IPS-NIHi11 (cell line): ENCODE measurements at regions not wholly inside any gene's neighbourhood (a gene's known extent, or its start where the extent isn't known, plus 50 kb on each side); places are given as distances from the start of the nearest gene placed in this dataset.
"Not testable (repeated sequence)": the region's sequence is repeated elsewhere in the genome, so short reads cannot be mapped to it uniquely, and the experiment has no call there.

Source experiments
- DNase-seq: peaks from one replicate; pipeline ENCODE4 v3.0.0; 2012; ENCODE audit warnings: mixed read lengths, low spot score

GRCh38 chr5:17365811-17366138 is 132.3 kb upstream of the TAF11L2 start:
- DNase-seq, result no peak

DNA sequence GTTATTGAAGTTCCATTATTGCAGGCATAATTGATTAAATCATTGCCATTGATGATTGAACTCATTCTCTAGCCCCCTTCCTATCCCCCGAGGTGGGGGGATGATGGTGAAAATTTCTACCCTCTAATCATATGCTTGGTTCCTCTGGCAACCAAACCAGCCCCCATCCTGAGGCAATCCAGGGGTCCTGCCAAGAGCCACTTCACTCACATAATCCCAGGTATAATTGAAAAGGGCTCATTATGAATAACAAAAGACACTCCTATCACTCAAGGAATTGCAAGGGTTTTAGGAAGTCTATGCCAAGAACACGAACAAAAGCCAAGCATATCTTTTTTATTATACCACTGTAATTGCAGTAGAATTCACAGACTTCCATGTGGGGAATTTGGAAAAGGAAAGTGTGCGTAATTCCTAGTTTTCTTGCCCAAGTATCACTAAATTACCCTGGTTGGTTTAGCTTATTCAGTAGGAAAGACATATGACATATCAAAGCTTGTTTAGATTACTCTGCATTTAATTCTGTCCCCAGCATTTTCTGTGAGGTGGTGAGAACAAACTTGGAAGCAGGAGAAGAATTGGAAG is 130.7 kb upstream of the TAF11L2 start:
- no peak for DNase-seq

- no peak for DNase-seq
Measured at GRCh38 chr5:17370651-17371050, 127.4 kb upstream of the TAF11L2 start.

- DNase-seq, result no peak
Measured at GRCh38 chr5:17373406-17373805, 124.6 kb upstream of the TAF11L2 start.

DNA sequence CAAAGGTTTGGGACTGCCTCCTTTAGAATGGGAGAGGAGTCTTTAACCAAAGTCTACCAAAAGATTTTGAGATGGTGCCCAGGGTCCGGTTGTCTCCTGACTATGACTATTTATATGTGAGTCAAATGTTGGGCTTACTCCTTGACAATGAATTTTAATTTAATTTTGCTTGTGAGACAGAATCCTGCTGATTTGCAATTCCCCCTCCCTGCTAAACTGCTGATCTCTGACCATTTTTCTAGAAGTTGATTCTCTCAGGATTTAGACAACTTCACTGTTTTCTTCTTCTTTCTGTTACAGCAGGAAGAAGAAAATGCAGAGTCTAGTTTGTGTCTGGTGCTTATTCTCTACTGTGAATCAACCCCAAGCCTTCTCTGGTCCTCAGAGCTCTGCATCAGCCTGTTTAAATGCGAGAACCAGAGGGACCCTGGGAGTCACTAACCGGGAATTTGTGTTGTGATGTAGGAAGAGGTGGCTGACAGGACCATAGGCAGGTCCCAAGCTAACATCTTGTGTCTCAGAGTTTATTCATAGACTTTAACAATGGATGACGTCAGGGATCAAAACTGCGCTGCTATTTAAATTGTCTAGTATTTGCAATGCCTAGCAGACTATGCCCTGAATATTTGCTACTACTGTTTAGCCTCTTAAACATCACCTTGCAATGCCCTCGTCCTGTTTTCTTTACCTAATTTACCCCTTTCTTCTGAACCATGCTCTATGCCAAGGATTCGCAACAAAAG is 124.0 kb upstream of the TAF11L2 start:
- DNase-seq, result no peak

DNA sequence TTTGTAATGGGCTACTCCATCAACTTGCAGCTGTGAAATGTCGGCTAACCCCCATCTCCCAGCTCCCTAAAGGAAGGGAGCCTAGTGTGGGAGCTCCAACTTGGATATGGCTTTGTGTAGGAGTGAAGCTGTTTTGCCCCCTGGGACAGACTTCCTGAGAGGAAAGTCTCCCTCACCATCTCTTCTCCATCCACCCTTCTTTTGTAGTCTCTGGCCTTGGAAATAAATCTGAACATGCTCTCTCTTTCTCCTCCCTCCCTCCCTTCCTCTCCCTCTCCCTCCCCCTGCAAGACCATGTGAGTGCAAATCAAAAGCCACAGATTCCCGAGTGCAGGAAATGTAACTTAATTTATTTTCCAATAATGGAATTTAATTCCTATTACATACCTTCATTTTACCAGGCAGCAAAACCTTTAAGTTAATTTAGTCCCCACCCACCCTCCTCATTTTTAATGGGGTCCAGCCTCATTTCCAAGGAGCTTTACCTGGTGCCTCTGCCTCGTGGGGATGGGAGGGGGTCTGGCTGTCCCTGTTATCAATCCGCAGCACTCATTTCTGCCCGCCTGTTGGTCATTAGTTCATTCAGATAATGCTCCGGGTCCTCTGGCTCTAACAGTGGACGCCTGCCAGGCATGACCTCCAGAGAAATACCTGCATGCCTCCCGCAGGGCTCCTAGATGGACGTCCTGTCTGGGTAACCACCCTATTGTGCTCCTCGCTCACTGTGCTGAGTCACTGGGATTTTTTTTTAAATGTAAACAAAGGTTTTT is 122.9 kb upstream of the TAF11L2 start:
- peak; percentile 69 for DNase-seq

GRCh38 chr5:17375886-17376285 is 122.1 kb upstream of the TAF11L2 start:
- not testable (repeated sequence) for DNase-seq

- no peak for DNase-seq
Measured at GRCh38 chr5:17378346-17378997, 119.6 kb upstream of the TAF11L2 start.

DNA sequence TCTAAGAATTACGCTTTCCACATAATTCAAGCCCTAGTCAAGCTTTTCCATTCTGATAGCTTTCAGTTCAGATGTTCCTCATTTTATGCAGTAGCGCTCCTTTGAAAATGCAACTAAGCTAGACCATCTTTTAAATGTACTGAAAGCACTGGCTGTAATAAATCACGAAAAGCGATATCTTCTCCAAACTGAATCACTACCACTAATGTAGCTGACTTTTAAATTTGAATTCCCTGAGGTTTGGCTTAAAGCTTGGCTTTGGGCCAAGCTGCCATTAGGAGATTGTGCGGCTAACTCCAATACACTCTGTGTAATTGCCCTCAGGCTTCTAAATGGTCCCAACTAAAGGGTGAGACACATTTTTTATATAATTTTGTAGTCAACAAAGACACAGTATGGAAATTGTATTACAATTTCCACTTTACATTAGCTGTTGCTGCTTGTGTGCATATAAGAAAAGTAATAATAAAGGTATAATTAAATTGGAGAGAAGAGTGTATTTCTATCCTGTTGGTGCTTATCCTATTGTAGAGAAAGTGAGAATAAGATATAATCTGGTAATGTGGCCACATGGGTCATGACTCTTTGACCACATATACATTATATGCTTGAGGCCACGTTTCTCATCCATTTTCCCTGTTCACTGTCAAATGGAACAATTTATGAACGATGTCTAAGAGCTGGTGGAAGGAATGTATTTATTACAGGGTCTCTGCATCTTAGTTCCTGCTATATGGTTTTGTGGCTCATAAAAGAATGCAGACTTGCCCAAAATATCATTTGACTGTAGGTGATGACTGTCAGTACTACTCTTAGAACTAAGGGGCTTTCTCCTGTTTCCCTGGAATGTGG is 118.7 kb upstream of the TAF11L2 start:
- DNase-seq, result no peak

GRCh38 chr5:17381932-17382331 is 116.1 kb upstream of the TAF11L2 start:
- DNase-seq, result no peak

GRCh38 chr5:17383526-17383925 is 114.5 kb upstream of the TAF11L2 start:
- DNase-seq, result no peak

- DNase-seq, result no peak
Measured at GRCh38 chr5:17384181-17384580, 113.8 kb upstream of the TAF11L2 start.

- no peak for DNase-seq
Measured at GRCh38 chr5:17388717-17389116, 109.3 kb upstream of the TAF11L2 start.

GRCh38 chr5:17394086-17394485 is 103.9 kb upstream of the TAF11L2 start:
- DNase-seq, result no peak

DNA sequence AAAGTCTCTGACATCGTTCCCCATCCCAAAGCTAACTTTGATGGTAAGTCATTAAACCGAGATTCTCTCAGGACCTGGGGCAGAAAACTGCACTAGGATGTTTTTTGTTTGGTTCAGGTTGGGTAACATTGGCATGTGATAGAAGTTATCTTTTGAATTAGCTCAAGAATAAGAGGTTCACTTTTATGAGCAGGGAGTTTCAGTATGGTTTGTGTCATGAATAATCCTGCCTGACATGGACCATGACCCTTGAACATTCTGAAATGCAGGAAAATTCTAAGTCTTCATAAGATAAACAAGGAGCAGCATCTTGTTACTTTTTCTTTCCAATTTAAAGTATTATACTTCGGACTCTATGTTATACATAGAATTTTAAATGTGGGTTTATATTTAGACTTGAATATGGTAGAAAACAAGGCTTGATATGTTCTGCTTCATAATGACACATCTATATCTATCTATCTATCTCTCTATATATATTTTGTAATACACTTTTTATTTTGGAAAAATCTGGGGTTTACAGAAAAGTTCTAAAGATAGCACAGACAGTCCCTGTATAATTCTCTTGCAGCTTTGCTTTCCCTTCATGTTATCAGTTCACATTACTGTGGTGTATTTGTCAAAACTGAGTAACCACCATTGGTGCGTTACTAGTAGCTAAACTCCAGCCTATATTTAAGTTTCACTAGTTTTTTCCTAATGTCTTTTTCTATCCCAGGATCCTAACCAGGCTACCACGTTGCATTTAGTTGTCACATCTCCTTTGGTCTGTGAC is 102.7 kb upstream of the TAF11L2 start:
- DNase-seq, result no peak

DNA sequence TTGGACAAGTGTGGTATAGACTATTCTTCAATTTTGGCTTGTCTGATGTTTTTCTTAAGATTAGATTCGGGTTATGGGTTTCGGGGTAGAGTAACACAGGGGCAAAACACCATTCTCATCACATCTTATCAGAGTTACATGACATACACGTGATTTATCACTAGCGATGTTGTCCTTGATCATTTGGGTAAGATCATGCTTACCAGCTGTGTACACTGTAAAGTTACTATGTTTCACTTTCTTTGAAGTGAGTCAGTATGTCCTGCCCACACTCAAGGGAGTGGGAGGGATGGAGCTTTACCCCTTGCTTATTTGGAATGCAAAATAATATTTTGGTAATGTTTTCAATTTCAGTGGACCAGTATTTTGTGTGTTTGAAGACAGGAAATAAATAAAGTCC is 101.8 kb upstream of the TAF11L2 start:
- DNase-seq, result no peak

GRCh38 chr5:17398431-17398830 is 99.6 kb upstream of the TAF11L2 start:
- no peak for DNase-seq

DNA sequence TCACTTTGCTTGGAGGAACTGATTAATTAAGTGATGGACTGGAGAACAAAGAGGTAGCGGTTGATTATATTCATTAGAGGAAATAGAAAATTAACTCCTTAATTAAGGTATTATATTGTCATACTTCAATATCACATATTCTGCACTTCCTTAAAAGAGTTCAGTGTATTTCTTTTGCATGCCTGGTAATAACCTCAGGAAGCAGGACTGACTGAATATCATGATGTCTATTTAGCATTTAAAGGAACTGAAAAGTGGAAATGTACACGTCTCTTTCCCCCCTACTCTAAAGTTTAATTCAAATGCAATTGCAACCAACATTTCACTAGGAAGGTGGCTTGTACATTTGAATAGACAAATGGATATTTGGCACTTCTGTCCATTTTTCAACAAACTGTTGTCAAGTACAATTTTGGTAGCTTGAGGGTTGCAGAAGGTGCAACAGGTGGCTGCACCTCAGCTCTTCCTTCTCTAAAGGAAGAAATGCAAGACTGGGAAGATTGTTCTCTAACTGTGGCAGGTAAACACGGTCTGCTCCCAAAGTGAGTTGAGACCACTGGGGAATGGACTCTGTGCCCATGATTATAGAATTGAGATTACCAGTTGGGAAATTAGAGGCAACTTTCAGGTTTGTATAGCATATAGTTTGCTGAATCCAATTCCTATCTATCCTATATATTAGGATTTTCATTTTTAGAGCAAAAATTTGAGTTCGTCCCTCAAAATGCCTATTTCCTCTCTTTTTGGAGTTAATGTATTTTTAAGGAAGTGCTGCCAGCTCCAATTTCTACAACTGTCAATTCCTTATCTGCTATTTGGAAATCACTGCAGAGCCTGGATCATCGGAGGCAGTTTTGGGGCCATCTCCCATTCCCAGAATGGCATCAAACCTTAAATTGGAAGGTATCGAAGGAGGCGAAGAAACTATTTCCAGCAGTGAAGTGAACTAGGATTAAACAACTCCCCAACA is 98.9 kb upstream of the TAF11L2 start:
- DNase-seq, result no peak

GRCh38 chr5:17399931-17400330 is 98.1 kb upstream of the TAF11L2 start:
- no peak for DNase-seq
